ENCODE measurements at regions not wholly inside any gene's neighbourhood (a gene's known extent, or its start where the extent isn't known, plus 50 kb on each side); places are given as distances from the start of the nearest gene placed in this dataset.

DNA sequence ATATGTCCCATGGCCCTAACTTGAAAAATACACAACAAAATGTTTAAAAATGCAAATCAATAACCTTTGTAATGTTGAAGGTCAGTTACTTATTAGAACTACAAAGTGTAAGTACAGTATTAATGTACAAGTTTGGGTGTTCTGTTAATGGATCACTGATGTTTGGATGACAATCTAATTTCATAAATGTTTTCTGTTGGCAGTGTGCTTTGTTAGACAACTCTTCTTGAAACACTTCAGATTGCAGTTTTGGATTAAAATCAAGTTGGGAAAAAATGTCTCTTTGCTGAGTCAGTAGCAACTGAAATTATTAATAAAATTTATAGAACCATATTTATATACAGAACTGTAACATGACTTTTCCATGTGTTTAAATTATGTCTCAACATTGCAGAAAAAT, 1063.5 kb upstream of the PCDH9 start:
- Histone ChIP-seq H3K9me3 (ENCODE audit: insufficient read depth, low read length) (no peaks in the 10 kb centered on the region), H3K36me3 (replicated peaks; ENCODE audit: low read depth, low read length) (no peaks in the 10 kb centered on the region), H3K4me1 (ENCODE audit: low read length) (no peaks in the 10 kb centered on the region), H4K20me1 (ENCODE audit: insufficient read depth, low read length) (no peaks in the 10 kb centered on the region), H3K4me2 (ENCODE audit: low read length) (no peak overlapping the region), H3K9ac (ENCODE audit: low read length) (no peak overlapping the region), H3K79me2 (ENCODE audit: low read length) (no peaks in the 10 kb centered on the region), H2AFZ (ENCODE audit: low read depth, low read length) (no peak overlapping the region), H3K27me3 (ENCODE audit: low read depth, low read length) (no peaks in the 10 kb centered on the region), H3K4me3 (ENCODE audit: low read length) (no peak overlapping the region), H3K27ac (ENCODE audit: low read length) (no peak overlapping the region)
- TF ChIP-seq EZH2phosphoT487 (IDR thresholded peaks at IDR 0.05; ENCODE audit: low read depth): no peak
- TF ChIP-seq, protein P1, sequence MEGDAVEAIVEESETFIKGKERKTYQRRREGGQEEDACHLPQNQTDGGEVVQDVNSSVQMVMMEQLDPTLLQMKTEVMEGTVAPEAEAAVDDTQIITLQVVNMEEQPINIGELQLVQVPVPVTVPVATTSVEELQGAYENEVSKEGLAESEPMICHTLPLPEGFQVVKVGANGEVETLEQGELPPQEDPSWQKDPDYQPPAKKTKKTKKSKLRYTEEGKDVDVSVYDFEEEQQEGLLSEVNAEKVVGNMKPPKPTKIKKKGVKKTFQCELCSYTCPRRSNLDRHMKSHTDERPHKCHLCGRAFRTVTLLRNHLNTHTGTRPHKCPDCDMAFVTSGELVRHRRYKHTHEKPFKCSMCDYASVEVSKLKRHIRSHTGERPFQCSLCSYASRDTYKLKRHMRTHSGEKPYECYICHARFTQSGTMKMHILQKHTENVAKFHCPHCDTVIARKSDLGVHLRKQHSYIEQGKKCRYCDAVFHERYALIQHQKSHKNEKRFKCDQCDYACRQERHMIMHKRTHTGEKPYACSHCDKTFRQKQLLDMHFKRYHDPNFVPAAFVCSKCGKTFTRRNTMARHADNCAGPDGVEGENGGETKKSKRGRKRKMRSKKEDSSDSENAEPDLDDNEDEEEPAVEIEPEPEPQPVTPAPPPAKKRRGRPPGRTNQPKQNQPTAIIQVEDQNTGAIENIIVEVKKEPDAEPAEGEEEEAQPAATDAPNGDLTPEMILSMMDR (IDR thresholded peaks at IDR 0.05; ENCODE audit: low read depth, low read length): no peak

DNA sequence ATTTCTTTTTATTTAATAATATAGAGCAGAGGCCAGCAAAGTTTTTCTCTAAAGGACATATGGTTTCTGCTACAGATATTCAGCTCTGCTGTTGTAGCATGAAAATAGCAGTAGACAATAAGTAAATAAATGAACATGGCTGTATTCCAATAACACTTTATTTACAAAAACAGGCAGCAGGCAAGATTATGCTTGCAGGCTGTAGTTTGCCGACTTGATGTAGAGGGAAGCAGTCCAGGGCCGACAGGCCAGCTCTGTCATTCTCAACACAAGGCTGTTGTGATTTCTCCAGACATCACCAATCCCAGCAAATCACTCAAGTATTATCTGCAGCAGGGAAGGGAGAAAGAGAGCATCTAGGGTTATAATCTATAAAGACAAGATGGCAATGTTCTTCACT, 1062.5 kb upstream of the PCDH9 start:
- no peaks in the 10 kb centered on the region for H3K9me3 ChIP-seq (ENCODE audit: insufficient read depth, low read length)
- no peak overlapping the region for H3K4me2 ChIP-seq (ENCODE audit: low read length)
- no peaks in the 10 kb centered on the region for H4K20me1 ChIP-seq (ENCODE audit: insufficient read depth, low read length)
- H2AFZ ChIP-seq (ENCODE audit: low read depth, low read length): no peak overlapping the region
- no peaks in the 10 kb centered on the region for H3K27me3 ChIP-seq (ENCODE audit: low read depth, low read length)
- no peaks in the 10 kb centered on the region for H3K79me2 ChIP-seq (ENCODE audit: low read length)
- TF ChIP-seq, protein P1 (IDR thresholded peaks at IDR 0.05; ENCODE audit: low read depth, low read length): no peak
- no peak for TF ChIP-seq EZH2phosphoT487 (IDR thresholded peaks at IDR 0.05; ENCODE audit: low read depth)
- no peak overlapping the region for H3K4me3 ChIP-seq (ENCODE audit: low read length)
- no peak overlapping the region for H3K9ac ChIP-seq (ENCODE audit: low read length)
- H3K27ac ChIP-seq (ENCODE audit: low read length): no peak overlapping the region
- no peaks in the 10 kb centered on the region for H3K4me1 ChIP-seq (ENCODE audit: low read length)
- no peaks in the 10 kb centered on the region for H3K36me3 ChIP-seq (replicated peaks; ENCODE audit: low read depth, low read length)

- Histone ChIP-seq H3K4me2 (ENCODE audit: low read length) (no peak overlapping the region), H3K4me3 (ENCODE audit: low read length) (no peak overlapping the region), H3K9ac (ENCODE audit: low read length) (no peak overlapping the region), H3K79me2 (ENCODE audit: low read length) (no peaks in the 10 kb centered on the region), H3K4me1 (ENCODE audit: low read length) (no peaks in the 10 kb centered on the region), H4K20me1 (ENCODE audit: insufficient read depth, low read length) (no peaks in the 10 kb centered on the region), H3K36me3 (replicated peaks; ENCODE audit: low read depth, low read length) (no peaks in the 10 kb centered on the region), H3K9me3 (ENCODE audit: insufficient read depth, low read length) (no peaks in the 10 kb centered on the region), H2AFZ (ENCODE audit: low read depth, low read length) (no peak overlapping the region), H3K27me3 (ENCODE audit: low read depth, low read length) (no peaks in the 10 kb centered on the region), H3K27ac (ENCODE audit: low read length) (no peak overlapping the region)
- no peak for TF ChIP-seq EZH2phosphoT487 (IDR thresholded peaks at IDR 0.05; ENCODE audit: low read depth)
- TF ChIP-seq, protein P1 (IDR thresholded peaks at IDR 0.05; ENCODE audit: low read depth, low read length): no peak
Measured at GRCh38 chr13:68291595-68291994, 1061.5 kb upstream of the PCDH9 start.

- Histone ChIP-seq H3K27ac (ENCODE audit: low read length) (no peak overlapping the region), H3K4me1 (ENCODE audit: low read length) (no peaks in the 10 kb centered on the region), H3K9me3 (ENCODE audit: insufficient read depth, low read length) (no peaks in the 10 kb centered on the region), H3K4me2 (ENCODE audit: low read length) (no peak overlapping the region), H3K36me3 (replicated peaks; ENCODE audit: low read depth, low read length) (no peaks in the 10 kb centered on the region), H3K27me3 (ENCODE audit: low read depth, low read length) (no peaks in the 10 kb centered on the region), H3K4me3 (ENCODE audit: low read length) (no peak overlapping the region), H3K79me2 (ENCODE audit: low read length) (no peaks in the 10 kb centered on the region), H3K9ac (ENCODE audit: low read length) (no peak overlapping the region), H4K20me1 (ENCODE audit: insufficient read depth, low read length) (no peaks in the 10 kb centered on the region), H2AFZ (ENCODE audit: low read depth, low read length) (no peak overlapping the region)
- TF ChIP-seq, protein P1 (IDR thresholded peaks at IDR 0.05; ENCODE audit: low read depth, low read length): no peak
- no peak for TF ChIP-seq EZH2phosphoT487 (IDR thresholded peaks at IDR 0.05; ENCODE audit: low read depth)
Measured at GRCh38 chr13:68275758-68276157, 1045.6 kb upstream of the PCDH9 start.
